CD4-positive, alpha-beta T cell treated with Interleukin-4 for 4 hours (primary cell): ENCODE measurements at regions not wholly inside any gene's neighbourhood (a gene's known extent, or its start where the extent isn't known, plus 50 kb on each side); places are given as distances from the start of the nearest gene placed in this dataset.

Experiments
- DNase-seq: peaks from one replicate; pipeline ENCODE4 v3.0.0-alpha.2; 2020

DNA sequence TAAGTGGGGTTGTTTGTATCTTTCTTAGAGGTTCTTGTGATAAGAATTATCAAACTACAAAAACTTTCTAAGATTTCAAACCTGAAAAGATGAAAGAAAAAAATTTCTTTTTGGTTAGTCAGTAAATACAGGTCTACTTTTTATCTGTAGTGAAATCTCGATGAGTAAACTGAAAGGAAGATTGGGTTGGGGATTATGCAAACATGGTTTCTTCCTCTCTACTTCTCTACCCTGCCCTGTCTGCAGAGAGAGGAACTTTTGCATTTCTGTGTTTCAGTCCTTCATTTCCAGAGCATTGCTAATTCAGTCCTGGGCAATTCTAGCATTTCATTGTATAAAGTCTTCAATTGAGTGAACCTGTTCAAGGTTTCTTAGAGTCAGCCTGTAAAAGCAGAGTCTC is 51.6 kb upstream of the IL2 start:
- DNase-seq = peak; percentile 37
